Tibial artery (tissue), 4 donors: ENCODE measurements at regions not wholly inside any gene's neighbourhood (a gene's known extent, or its start where the extent isn't known, plus 50 kb on each side); places are given as distances from the start of the nearest gene placed in this dataset.

Experiments
- DNase-seq, 2 donors: peaks; one replicate each; pipeline ENCODE4 v3.0.0-alpha.2; 2019
- H3K27ac ChIP-seq, 2 donors: fragments of 200-600 bp; sonication (generic) in 1 of 2; 1 replicate in 1 of 2; 2 replicates in 1 of 2; pipeline ENCODE4 v1.5.1; 2018 to 2019; ENCODE audit warnings: mild to moderate bottlenecking in 1 of 2
- H3K27me3 ChIP-seq, 2 donors: fragments of 200-600 bp; sonication (generic) in 1 of 2; one replicate each; pipeline versions ENCODE4 v1.5.1 to v1.6.0; 2016 to 2019
- H3K36me3 ChIP-seq, 3 donors: fragments of 200-600 bp; sonication (generic) in 2 of 3; one replicate each; pipeline ENCODE4 v1.5.1; 2016 to 2019; ENCODE audit warnings: mild to moderate bottlenecking in 2 of 3
- H3K4me1 ChIP-seq, 4 donors: fragments of 200-600 bp; sonication (generic) in 2 of 4; 1 replicate in 3 of 4; 2 replicates in 1 of 4; pipeline ENCODE4 v1.5.1; 2016 to 2019
- H3K4me3 ChIP-seq, 2 donors: fragments of 200-600 bp; sonication (generic) in 1 of 2; 1 replicate in 1 of 2; 2 replicates in 1 of 2; pipeline ENCODE4 v1.5.1; 2018 to 2019; ENCODE audit warnings: mild to moderate bottlenecking in 2 of 2
- H3K9me3 ChIP-seq, 3 donors: fragments of 200-600 bp; sonication (generic) in 1 of 3; one replicate each; pipeline ENCODE4 v1.5.1; 2016 to 2019
- CTCF ChIP-seq, 2 experiments: fragments of 200-600 bp in 1 of 2; fragments of 450-650 bp in 1 of 2; IDR thresholded peaks; one replicate each; pipeline ENCODE4 v1.5.1; 2017 to 2019; ENCODE audit warnings: antibody characterized with exemption in 2 of 2, mild to moderate bottlenecking in 1 of 2, moderate library complexity in 1 of 2
- intact Hi-C: fragments of 100-400 bp; cut with DNase I; formaldehyde crosslinking; loops from one replicate; pipeline ENCODE4 v1.15.0; 2023; ENCODE audit warnings: low total_unique reads

GRCh38 chr11:10358696-10359095 lies 53.8 kb downstream of the ADM start:
- no peaks in the 10 kb centered on the region for H3K36me3 ChIP-seq
- H3K9me3 ChIP-seq = no peaks in the 10 kb centered on the region
- no peaks in the 10 kb centered on the region for H3K4me1 ChIP-seq
- H3K27me3 ChIP-seq = no peaks in the 10 kb centered on the region
- no peak for DNase-seq
- no peak overlapping the region for H3K4me3 ChIP-seq
- H3K27ac ChIP-seq = no peak overlapping the region
- intact Hi-C loops = no loop called here
- TF ChIP-seq CTCF (IDR thresholded peaks at IDR 0.05) = no peak

- H3K27ac ChIP-seq = no peak overlapping the region
- no peaks in the 10 kb centered on the region for H3K4me1 ChIP-seq
- no peak for DNase-seq
- H3K27me3 ChIP-seq = no peaks in the 10 kb centered on the region
- no peak for TF ChIP-seq CTCF (IDR thresholded peaks at IDR 0.05)
- intact Hi-C loops = no loop called here
- H3K9me3 ChIP-seq = no peaks in the 10 kb centered on the region
- no peaks in the 10 kb centered on the region for H3K36me3 ChIP-seq
- H3K4me3 ChIP-seq = no peak overlapping the region
These were observed 54.3 kb downstream of the ADM start for GRCh38 chr11:10359171-10359570.

- intact Hi-C loops = no loop called here
- no peaks in the 10 kb centered on the region for H3K36me3 ChIP-seq
- no peaks in the 10 kb centered on the region for H3K27me3 ChIP-seq
- TF ChIP-seq CTCF (IDR thresholded peaks at IDR 0.05) = no peak
- no peaks in the 10 kb centered on the region for H3K9me3 ChIP-seq
- H3K4me3 ChIP-seq = no peak overlapping the region
- H3K27ac ChIP-seq = no peak overlapping the region
- H3K4me1 ChIP-seq = no peaks in the 10 kb centered on the region
- DNase-seq = no peak
These were observed 56.0 kb downstream of the ADM start for GRCh38 chr11:10360835-10361234.

- no peak for DNase-seq
- intact Hi-C loops = no loop called here
- TF ChIP-seq CTCF (IDR thresholded peaks at IDR 0.05) = no peak
- no peak overlapping the region for H3K4me3 ChIP-seq
- H3K27me3 ChIP-seq = no peaks in the 10 kb centered on the region
- no peaks in the 10 kb centered on the region for H3K36me3 ChIP-seq
- H3K9me3 ChIP-seq = no peaks in the 10 kb centered on the region
- H3K4me1 ChIP-seq = peaks cover 0 to 9% (median 6%) of the 10 kb centered on the region in 4 donors
- H3K27ac ChIP-seq = no peak overlapping the region
These were observed 60.2 kb downstream of the ADM start for GRCh38 chr11:10365045-10365444.

DNA sequence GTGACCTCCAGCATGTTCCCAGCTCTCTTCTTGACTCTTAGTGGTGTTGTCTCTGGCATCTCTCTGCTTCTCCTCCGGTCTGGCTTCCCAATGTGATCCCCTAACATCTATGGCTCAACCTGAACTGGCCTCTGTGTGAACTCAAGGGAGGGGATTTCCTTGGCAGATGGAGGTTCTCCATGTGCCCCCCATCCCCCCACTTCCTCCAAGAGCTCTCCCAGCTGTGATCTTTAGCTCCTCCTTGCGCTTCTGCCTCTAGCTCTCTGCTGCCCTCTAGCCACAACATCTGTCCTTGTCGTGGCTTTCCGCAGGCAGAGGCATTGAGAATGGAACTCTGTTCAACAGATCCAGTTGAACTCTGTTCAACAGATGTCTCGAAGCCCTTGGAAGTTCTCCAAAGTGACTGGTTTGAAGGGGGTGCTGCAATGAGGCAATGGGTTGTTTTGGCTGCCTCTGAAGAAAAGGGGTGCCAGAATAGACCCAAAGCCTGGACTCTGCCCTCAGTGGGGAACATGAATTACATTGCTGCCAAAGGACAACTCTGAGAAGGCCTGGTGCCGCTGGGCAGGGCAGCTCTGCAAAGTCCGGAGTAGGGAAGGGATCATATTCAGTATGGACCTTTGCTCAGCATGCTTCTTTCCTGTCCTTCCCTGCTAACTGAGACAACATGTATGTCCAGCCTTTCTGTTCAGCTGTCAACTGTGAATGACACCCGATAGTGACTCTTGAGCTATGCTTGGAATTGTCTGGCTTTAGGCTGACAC lies 61.9 kb downstream of the ADM start:
- no peaks in the 10 kb centered on the region for H3K9me3 ChIP-seq
- H3K27me3 ChIP-seq = no peaks in the 10 kb centered on the region
- no peaks in the 10 kb centered on the region for H3K36me3 ChIP-seq
- peak; percentile 63 to 78 for TF ChIP-seq CTCF (IDR thresholded peaks at IDR 0.05)
- intact Hi-C loops = no loop called here
- peak; percentile 88 to 90 for DNase-seq
- H3K27ac ChIP-seq = no peak overlapping the region
- peaks cover 0 to 9% (median 6%) of the 10 kb centered on the region in 4 donors for H3K4me1 ChIP-seq
- no peak overlapping the region for H3K4me3 ChIP-seq
